Heart right ventricle (tissue), 16 donors: ENCODE measurements at regions not wholly inside any gene's neighbourhood (a gene's known extent, or its start where the extent isn't known, plus 50 kb on each side); places are given as distances from the start of the nearest gene placed in this dataset.

Experiments
- ATAC-seq, 8 donors: fragments of 200-7000 bp; cut with Tn5 transposase; one replicate each; pipeline ENCODE4 v1.9.1; 2020; ENCODE audit warnings: mild to moderate bottlenecking in 8 of 8, moderate library complexity in 8 of 8, moderate number of reproducible peaks in 1 of 8
- DNase-seq, 2 donors: peaks; one replicate each; pipeline ENCODE4 v3.0.0-alpha.2; 2020
- H3K27ac ChIP-seq, 10 donors: fragments of 200-600 bp; sonication (generic) in 2 of 10; one replicate each; pipeline versions ENCODE4 v1.5.0 to v1.8.0; 2020 to 2022; ENCODE audit warnings: mild to moderate bottlenecking in 3 of 10
- H3K27me3 ChIP-seq, 7 donors: fragments of 200-600 bp; one replicate each; pipeline ENCODE4 v1.8.0; 2021 to 2022; ENCODE audit warnings: mild to moderate bottlenecking in 2 of 7
- H3K36me3 ChIP-seq, 9 donors: fragments of 200-600 bp; sonication (generic) in 1 of 9; one replicate each; pipeline versions ENCODE4 v1.5.0 to v1.8.0; 2020 to 2022; ENCODE audit warnings: mild to moderate bottlenecking in 2 of 9
- H3K4me1 ChIP-seq, 9 donors: fragments of 200-600 bp; sonication (generic) in 1 of 9; one replicate each; pipeline versions ENCODE4 v1.5.0 to v1.8.0; 2020 to 2022; ENCODE audit warnings: mild to moderate bottlenecking in 4 of 9
- H3K4me3 ChIP-seq, 10 donors: fragments of 200-600 bp; sonication (generic) in 2 of 10; one replicate each; pipeline versions ENCODE4 v1.5.0 to v1.8.0; 2020 to 2022; ENCODE audit warnings: mild to moderate bottlenecking in 7 of 10, moderate library complexity in 2 of 10
- H3K9me3 ChIP-seq, 11 donors: fragments of 200-600 bp in 10 of 11; sonication (generic) in 2 of 11; one replicate each; pipeline versions ENCODE4 v1.5.0 to v1.8.0; 2013 to 2022; ENCODE audit warnings: mild to moderate bottlenecking in 2 of 11, control low read depth in 1 of 11, moderate library complexity in 1 of 11
- WGBS, 2 donors: extraction: QIAGEN DNeasy Blood & Tissue Kit; methylation state at CpG; one replicate each; pipeline ENCODE4 v1.1.7; 2013; ENCODE audit warnings: inconsistent platforms in 1 of 2; 5-methylcytosine and 5-hydroxymethylcytosine counted together
- intact Hi-C, 10 donors: fragments of 100-400 bp; cut with DNase I; formaldehyde crosslinking; loops; one replicate each; pipeline versions ENCODE4 v1.11.1 to v1.14.2; 2022
- TF ChIP-seq, protein P1 (sequence below), 9 donors: fragments of 200-600 bp; sonication (generic) in 2 of 9; IDR thresholded peaks; one replicate each; pipeline versions ENCODE4 v1.5.0 to v1.8.0; 2021 to 2022; ENCODE audit warnings: antibody characterized with exemption in 9 of 9, mild to moderate bottlenecking in 5 of 9, moderate library complexity in 1 of 9
- donor health status: Arrhythmogenic right ventricular cardiomyopathy.
- donor health status: ischemic (EF 13 %, LVEDD 7.1; RV severe dilation, severe dysfunction).
- donor health status: healthy with polysubstance abuse.
- donor health status: DM: no; HTN: yes; CAD: no.
- donor health status: DM: no; HTN: no; CAD: no.
- donor health status: ischemic (EF 25% LVEDD 6.9; RV normal size, moderate dysfunction).
- donor health status: ischemic (EF 25% LVEDD 5.7; RV mildly dilated, moderate dysfunction).
- donor health status: healthy.
- donor health status: DM: yes; HTN: yes; CAD: no.
- donor health status: Ischemic cardiomyopathy.
- donor health status: ischemic (EF 35%, LVEDD 5.7; RV mildly dilated, moderate dysfunction).
- donor health status: nonischemic (EF 11% LVEDD 7.7; RV severe dilation, severe dysfunction).
- donor health status: DM: yes; HTN: yes; CAD: no.
- donor health status: PGD.
- donor health status: ischemic (EF 29% LVEDD 5.4; RV normal size, mild dysfunction).
- donor health status: nonischemic (EF 23%, LVEDD 6.1; RV moderate dilation, normal function).

DNA sequence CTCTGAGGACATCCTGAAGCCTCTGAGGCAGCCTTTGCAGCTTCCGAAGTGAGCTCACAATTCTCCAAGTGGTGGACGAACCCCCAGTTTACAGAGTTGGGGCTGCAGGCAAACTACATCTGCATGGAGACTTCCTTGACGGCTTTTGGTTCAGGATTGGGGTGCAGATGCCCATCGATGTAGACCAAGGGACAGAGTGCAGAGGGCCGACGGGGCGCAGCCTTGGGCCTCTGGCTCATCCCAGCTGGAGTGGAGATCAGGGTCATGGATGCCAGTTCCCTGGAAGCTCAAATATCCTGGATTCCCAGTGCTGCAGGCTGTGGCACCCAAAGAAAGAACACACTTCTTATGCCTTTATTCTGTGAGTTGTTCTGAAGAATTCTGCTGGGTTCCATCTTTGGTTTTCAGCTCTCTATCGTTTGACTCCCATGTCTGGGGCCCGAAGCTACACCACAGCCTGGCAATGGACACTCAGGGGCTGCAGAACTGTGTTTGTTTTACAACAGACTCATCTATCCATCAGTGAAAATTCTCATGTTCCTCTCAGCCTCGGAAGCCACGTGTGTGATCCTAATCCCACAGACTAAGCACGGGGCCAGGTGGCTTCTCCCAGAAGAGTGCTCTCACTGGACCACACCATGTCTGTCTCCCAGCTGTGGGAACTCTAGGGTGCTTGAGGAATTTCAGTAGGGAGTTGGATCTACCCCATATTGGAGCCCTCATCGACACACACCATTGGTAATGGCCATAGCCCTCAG lies 414.1 kb upstream of the MYT1L start:
- no peaks in the 10 kb centered on the region for H3K9me3 ChIP-seq

DNA sequence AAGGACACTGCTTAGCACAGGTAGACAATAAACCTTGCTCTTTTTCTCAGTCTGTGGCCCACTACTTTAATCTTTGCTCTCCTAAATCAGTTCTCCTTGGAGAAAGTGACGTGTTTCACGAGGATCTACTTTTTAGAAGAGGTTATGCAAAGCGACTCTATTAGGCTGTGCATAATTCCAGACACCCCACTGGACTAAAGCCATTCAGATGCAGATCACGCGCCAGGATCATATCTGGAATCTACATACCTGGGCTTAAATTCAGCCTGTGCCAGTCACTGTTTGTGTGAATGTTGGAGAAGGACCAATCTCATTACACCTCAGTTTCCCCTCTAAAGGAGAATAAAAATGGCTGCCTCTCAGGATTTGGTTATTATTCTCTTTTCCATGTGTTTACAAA lies 413.0 kb upstream of the MYT1L start:
- no peaks in the 10 kb centered on the region for H3K9me3 ChIP-seq
- ATAC-seq (no peak), DNase-seq (no peak)
- no peaks in the 10 kb centered on the region for H3K27me3 ChIP-seq
- no peaks in the 10 kb centered on the region for H3K36me3 ChIP-seq
- no peak overlapping the region for H3K27ac ChIP-seq
- 71 to 79% methylated on average over 5 of the region's 5 CpGs for WGBS, 2 donors
- H3K4me1 ChIP-seq: no peaks in the 10 kb centered on the region
- intact Hi-C loops: no loop called here
- TF ChIP-seq, protein P1, sequence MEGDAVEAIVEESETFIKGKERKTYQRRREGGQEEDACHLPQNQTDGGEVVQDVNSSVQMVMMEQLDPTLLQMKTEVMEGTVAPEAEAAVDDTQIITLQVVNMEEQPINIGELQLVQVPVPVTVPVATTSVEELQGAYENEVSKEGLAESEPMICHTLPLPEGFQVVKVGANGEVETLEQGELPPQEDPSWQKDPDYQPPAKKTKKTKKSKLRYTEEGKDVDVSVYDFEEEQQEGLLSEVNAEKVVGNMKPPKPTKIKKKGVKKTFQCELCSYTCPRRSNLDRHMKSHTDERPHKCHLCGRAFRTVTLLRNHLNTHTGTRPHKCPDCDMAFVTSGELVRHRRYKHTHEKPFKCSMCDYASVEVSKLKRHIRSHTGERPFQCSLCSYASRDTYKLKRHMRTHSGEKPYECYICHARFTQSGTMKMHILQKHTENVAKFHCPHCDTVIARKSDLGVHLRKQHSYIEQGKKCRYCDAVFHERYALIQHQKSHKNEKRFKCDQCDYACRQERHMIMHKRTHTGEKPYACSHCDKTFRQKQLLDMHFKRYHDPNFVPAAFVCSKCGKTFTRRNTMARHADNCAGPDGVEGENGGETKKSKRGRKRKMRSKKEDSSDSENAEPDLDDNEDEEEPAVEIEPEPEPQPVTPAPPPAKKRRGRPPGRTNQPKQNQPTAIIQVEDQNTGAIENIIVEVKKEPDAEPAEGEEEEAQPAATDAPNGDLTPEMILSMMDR (IDR thresholded peaks at IDR 0.05): no peak
- H3K4me3 ChIP-seq: no peak overlapping the region

More for the DNA sequence above, 414.1 kb upstream of the MYT1L start:
- TF ChIP-seq, protein P1 (IDR thresholded peaks at IDR 0.05): no peak
- WGBS, 2 donors: 87 to 91% methylated on average over 13 of the region's 13 CpGs
- Histone ChIP-seq H3K36me3 (no peaks in the 10 kb centered on the region), H3K27ac (no peak overlapping the region), H3K4me3 (no peak overlapping the region), H3K27me3 (no peaks in the 10 kb centered on the region), H3K4me1 (no peaks in the 10 kb centered on the region)
- intact Hi-C loops: no loop called here
- ATAC-seq (no peak), DNase-seq (no peak)

DNA sequence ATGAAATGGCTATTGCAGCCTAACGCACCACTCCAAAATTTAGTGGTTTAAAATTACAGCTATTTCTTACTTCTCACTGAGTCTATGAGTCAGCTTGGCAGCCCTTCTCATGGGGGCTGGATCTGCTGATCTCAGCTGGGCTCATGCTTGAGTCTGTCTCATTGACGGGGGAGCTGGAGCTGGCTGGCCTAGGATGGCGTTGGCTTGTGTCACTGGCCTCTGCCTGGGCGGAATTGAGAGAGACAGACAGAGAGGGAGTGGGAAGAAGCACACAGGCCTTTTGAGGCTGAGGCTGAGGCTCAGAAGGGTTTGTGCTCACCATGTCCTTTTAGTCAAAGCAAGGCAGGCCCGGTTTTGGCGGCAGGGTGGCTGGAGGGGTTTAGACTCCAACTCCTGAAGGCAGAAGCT lies 412.1 kb upstream of the MYT1L start:
- no peaks in the 10 kb centered on the region for H3K27me3 ChIP-seq
- peak; percentile 56 to 59 for DNase-seq
- H3K4me1 ChIP-seq: no peaks in the 10 kb centered on the region
- TF ChIP-seq, protein P1 (IDR thresholded peaks at IDR 0.05): no peak
- H3K4me3 ChIP-seq: no peak overlapping the region
- ATAC-seq: peak; percentile 78 to 97 (median 92)
- intact Hi-C loops: no loop called here
- H3K36me3 ChIP-seq: no peaks in the 10 kb centered on the region
- no peaks in the 10 kb centered on the region for H3K9me3 ChIP-seq
- peak overlapping the region in 2 of 10 donors; percentile 6 to 51 for H3K27ac ChIP-seq
- 58 to 71% methylated on average over 6 of the region's 6 CpGs for WGBS, 2 donors

DNA sequence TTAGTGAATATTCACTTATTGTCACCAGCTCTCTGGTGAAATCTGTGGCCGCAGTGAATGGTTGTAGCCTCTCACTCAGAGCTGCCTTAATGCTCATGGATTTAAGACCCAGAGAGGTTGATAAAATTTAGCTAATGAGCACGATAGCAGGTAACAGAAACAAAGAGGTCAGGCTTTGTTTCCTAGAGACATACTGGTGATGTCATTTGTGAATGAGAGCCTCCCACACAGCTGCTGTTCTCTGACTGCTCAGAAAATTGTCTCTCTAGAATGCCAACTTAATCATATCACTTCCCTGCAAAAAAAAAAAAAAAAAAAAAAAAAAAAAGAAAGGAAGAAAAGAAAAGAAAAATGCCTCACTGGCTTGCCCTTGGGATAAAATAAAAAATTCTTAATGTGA lies 411.7 kb upstream of the MYT1L start:
- 50 to 70% methylated on average over 2 of the region's 2 CpGs for WGBS, 2 donors
- TF ChIP-seq, protein P1 (IDR thresholded peaks at IDR 0.05): no peak
- H3K4me1 ChIP-seq: no peaks in the 10 kb centered on the region
- intact Hi-C loops: no loop called here
- no peaks in the 10 kb centered on the region for H3K27me3 ChIP-seq
- peak in 2 of 8 donors; percentile 12 to 13 for ATAC-seq
- DNase-seq: no peak
- no peaks in the 10 kb centered on the region for H3K36me3 ChIP-seq
- no peaks in the 10 kb centered on the region for H3K9me3 ChIP-seq
- H3K27ac ChIP-seq: peak overlapping the region in 1 of 10 donors; percentile 37
- H3K4me3 ChIP-seq: no peak overlapping the region
